NB4 (cell line): ENCODE measurements at regions not wholly inside any gene's neighbourhood (a gene's known extent, or its start where the extent isn't known, plus 50 kb on each side); places are given as distances from the start of the nearest gene placed in this dataset.

Experiments used
- CTCF ChIP-seq: IDR thresholded peaks from one replicate; pipeline ENCODE4 v1.5.1; 2012; ENCODE audit warnings: low read depth, low read length
- MYC ChIP-seq: IDR thresholded peaks from 2 replicates; pipeline ENCODE4 v1.6.1; 2011; ENCODE audit warnings: low read depth, low read length

- TF ChIP-seq CTCF (no peak), MYC (no peak)
These were observed 433.3 kb downstream of the XYLT1 start for GRCh38 chr16:17037499-17037898.
